ENCODE measurements at regions not wholly inside any gene's neighbourhood (a gene's known extent, or its start where the extent isn't known, plus 50 kb on each side); places are given as distances from the start of the nearest gene placed in this dataset.

DNA sequence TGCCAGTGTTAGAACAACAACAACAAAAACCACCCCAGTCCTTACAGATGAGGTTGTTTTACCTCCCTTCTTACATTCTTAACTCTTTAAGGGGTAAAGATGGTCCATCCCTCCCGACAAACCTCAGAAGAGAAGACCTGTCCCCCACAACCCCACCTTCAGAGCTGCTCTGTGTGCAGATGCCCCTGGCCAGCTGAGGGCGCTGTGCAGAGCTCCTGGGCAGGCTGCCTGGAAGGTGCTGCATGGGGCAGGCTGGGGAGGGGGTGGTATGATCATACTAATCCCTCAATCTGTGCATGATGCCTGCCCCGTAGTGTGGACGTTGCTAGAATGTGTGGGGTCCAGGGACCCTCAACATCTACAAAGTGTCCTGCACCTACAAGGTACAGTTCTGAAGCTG, 387.1 kb downstream of the INHBA start:
- TF ChIP-seq, protein P1, sequence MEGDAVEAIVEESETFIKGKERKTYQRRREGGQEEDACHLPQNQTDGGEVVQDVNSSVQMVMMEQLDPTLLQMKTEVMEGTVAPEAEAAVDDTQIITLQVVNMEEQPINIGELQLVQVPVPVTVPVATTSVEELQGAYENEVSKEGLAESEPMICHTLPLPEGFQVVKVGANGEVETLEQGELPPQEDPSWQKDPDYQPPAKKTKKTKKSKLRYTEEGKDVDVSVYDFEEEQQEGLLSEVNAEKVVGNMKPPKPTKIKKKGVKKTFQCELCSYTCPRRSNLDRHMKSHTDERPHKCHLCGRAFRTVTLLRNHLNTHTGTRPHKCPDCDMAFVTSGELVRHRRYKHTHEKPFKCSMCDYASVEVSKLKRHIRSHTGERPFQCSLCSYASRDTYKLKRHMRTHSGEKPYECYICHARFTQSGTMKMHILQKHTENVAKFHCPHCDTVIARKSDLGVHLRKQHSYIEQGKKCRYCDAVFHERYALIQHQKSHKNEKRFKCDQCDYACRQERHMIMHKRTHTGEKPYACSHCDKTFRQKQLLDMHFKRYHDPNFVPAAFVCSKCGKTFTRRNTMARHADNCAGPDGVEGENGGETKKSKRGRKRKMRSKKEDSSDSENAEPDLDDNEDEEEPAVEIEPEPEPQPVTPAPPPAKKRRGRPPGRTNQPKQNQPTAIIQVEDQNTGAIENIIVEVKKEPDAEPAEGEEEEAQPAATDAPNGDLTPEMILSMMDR (IDR thresholded peaks at IDR 0.05; ENCODE audit: poor library complexity) = no peak
- no peak for TF ChIP-seq EZH2 (IDR thresholded peaks at IDR 0.05; ENCODE audit: borderline replicate concordance)
